ENCODE measurements at regions not wholly inside any gene's neighbourhood (a gene's known extent, or its start where the extent isn't known, plus 50 kb on each side); places are given as distances from the start of the nearest gene placed in this dataset.

GRCh38 chr11:123298488-123299447 lies 103.7 kb upstream of the CLMP start:
- no peak for DNase-seq (ENCODE audit: low read depth, low spot score)
- peaks cover 24% of the 10 kb centered on the region for H3K27me3 ChIP-seq (ENCODE audit: insufficient read depth, insufficient read length)
- no peak for TF ChIP-seq SUZ12 (IDR thresholded peaks at IDR 0.05; ENCODE audit: extremely low read depth, insufficient read depth, insufficient read length)
- TF ChIP-seq YY1 (IDR thresholded peaks at IDR 0.05; ENCODE audit: insufficient read depth, insufficient read length): no peak
- no peak for TF ChIP-seq ZNF274 (IDR thresholded peaks at IDR 0.05; ENCODE audit: low read depth, low read length)

GRCh38 chr11:123292647-123293046 lies 97.6 kb upstream of the CLMP start:
- H3K36me3 ChIP-seq (ENCODE audit: insufficient read depth, insufficient read length, low read length): no peaks in the 10 kb centered on the region
- no peak for DNase-seq (ENCODE audit: low read depth, low spot score)
- no peak overlapping the region for H3K9ac ChIP-seq (ENCODE audit: insufficient read length, low read depth)
- no peaks in the 10 kb centered on the region for H3K4me1 ChIP-seq (ENCODE audit: insufficient read depth, insufficient read length)
- TF ChIP-seq YY1 (IDR thresholded peaks at IDR 0.05; ENCODE audit: insufficient read depth, insufficient read length): no peak
- no peak for TF ChIP-seq ZNF274 (IDR thresholded peaks at IDR 0.05; ENCODE audit: low read depth, low read length)
- TF ChIP-seq SUZ12 (IDR thresholded peaks at IDR 0.05; ENCODE audit: extremely low read depth, insufficient read depth, insufficient read length): no peak
- H3K27me3 ChIP-seq (ENCODE audit: insufficient read depth, insufficient read length): no peaks in the 10 kb centered on the region
- H3K9me3 ChIP-seq (ENCODE audit: insufficient read depth, low read length): no peaks in the 10 kb centered on the region
- no peak overlapping the region for H3K4me3 ChIP-seq (ENCODE audit: insufficient read length, low read depth)

More at GRCh38 chr11:123298488-123299447, 103.7 kb upstream of the CLMP start:
- H3K9me3 ChIP-seq (ENCODE audit: insufficient read depth, low read length): no peaks in the 10 kb centered on the region
- no peaks in the 10 kb centered on the region for H3K4me1 ChIP-seq (ENCODE audit: insufficient read depth, insufficient read length)
- no peaks in the 10 kb centered on the region for H3K36me3 ChIP-seq (ENCODE audit: insufficient read depth, insufficient read length, low read length)
- H3K4me3 ChIP-seq (ENCODE audit: insufficient read length, low read depth): no peak overlapping the region
- H3K9ac ChIP-seq (ENCODE audit: insufficient read length, low read depth): no peak overlapping the region

GRCh38 chr11:123291201-123291869 lies 96.3 kb upstream of the CLMP start:
- Histone ChIP-seq H3K36me3 (ENCODE audit: insufficient read depth, insufficient read length, low read length) (no peaks in the 10 kb centered on the region), H3K4me1 (ENCODE audit: insufficient read depth, insufficient read length) (no peaks in the 10 kb centered on the region), H3K27me3 (ENCODE audit: insufficient read depth, insufficient read length) (no peaks in the 10 kb centered on the region), H3K9me3 (ENCODE audit: insufficient read depth, low read length) (no peaks in the 10 kb centered on the region), H3K9ac (ENCODE audit: insufficient read length, low read depth) (no peak overlapping the region), H3K4me3 (ENCODE audit: insufficient read length, low read depth) (no peak overlapping the region)
- DNase-seq (ENCODE audit: low read depth, low spot score): no peak
- TF ChIP-seq YY1 (IDR thresholded peaks at IDR 0.05; ENCODE audit: insufficient read depth, insufficient read length): no peak
- TF ChIP-seq ZNF274 (IDR thresholded peaks at IDR 0.05; ENCODE audit: low read depth, low read length): no peak
- TF ChIP-seq SUZ12 (IDR thresholded peaks at IDR 0.05; ENCODE audit: extremely low read depth, insufficient read depth, insufficient read length): no peak

- TF ChIP-seq YY1 (IDR thresholded peaks at IDR 0.05; ENCODE audit: insufficient read depth, insufficient read length) (no peak), SUZ12 (IDR thresholded peaks at IDR 0.05; ENCODE audit: extremely low read depth, insufficient read depth, insufficient read length) (no peak), ZNF274 (IDR thresholded peaks at IDR 0.05; ENCODE audit: low read depth, low read length) (no peak)
- Histone ChIP-seq H3K27me3 (ENCODE audit: insufficient read depth, insufficient read length) (no peaks in the 10 kb centered on the region), H3K9ac (ENCODE audit: insufficient read length, low read depth) (no peak overlapping the region), H3K36me3 (ENCODE audit: insufficient read depth, insufficient read length, low read length) (no peaks in the 10 kb centered on the region), H3K9me3 (ENCODE audit: insufficient read depth, low read length) (no peaks in the 10 kb centered on the region), H3K4me3 (ENCODE audit: insufficient read length, low read depth) (no peak overlapping the region), H3K4me1 (ENCODE audit: insufficient read depth, insufficient read length) (no peaks in the 10 kb centered on the region)
- DNase-seq (ENCODE audit: low read depth, low spot score): no peak
Measured at GRCh38 chr11:123286761-123287160, 91.7 kb upstream of the CLMP start.

- no peak for TF ChIP-seq ZNF274 (IDR thresholded peaks at IDR 0.05; ENCODE audit: low read depth, low read length)
- no peak for TF ChIP-seq YY1 (IDR thresholded peaks at IDR 0.05; ENCODE audit: insufficient read depth, insufficient read length)
- TF ChIP-seq SUZ12 (IDR thresholded peaks at IDR 0.05; ENCODE audit: extremely low read depth, insufficient read depth, insufficient read length): no peak
- Histone ChIP-seq H3K27me3 (ENCODE audit: insufficient read depth, insufficient read length) (no peaks in the 10 kb centered on the region), H3K4me1 (ENCODE audit: insufficient read depth, insufficient read length) (no peaks in the 10 kb centered on the region), H3K36me3 (ENCODE audit: insufficient read depth, insufficient read length, low read length) (no peaks in the 10 kb centered on the region), H3K9ac (ENCODE audit: insufficient read length, low read depth) (no peak overlapping the region), H3K9me3 (ENCODE audit: insufficient read depth, low read length) (no peaks in the 10 kb centered on the region), H3K4me3 (ENCODE audit: insufficient read length, low read depth) (no peak overlapping the region)
- DNase-seq (ENCODE audit: low read depth, low spot score): no peak
Measured at GRCh38 chr11:123286255-123286654, 91.2 kb upstream of the CLMP start.

- TF ChIP-seq ZNF274 (IDR thresholded peaks at IDR 0.05; ENCODE audit: low read depth, low read length): no peak
- TF ChIP-seq YY1 (IDR thresholded peaks at IDR 0.05; ENCODE audit: insufficient read depth, insufficient read length): no peak
- no peak for TF ChIP-seq SUZ12 (IDR thresholded peaks at IDR 0.05; ENCODE audit: extremely low read depth, insufficient read depth, insufficient read length)
- Histone ChIP-seq H3K4me1 (ENCODE audit: insufficient read depth, insufficient read length) (no peaks in the 10 kb centered on the region), H3K9me3 (ENCODE audit: insufficient read depth, low read length) (no peaks in the 10 kb centered on the region), H3K9ac (ENCODE audit: insufficient read length, low read depth) (no peak overlapping the region), H3K27me3 (ENCODE audit: insufficient read depth, insufficient read length) (no peaks in the 10 kb centered on the region), H3K4me3 (ENCODE audit: insufficient read length, low read depth) (no peak overlapping the region), H3K36me3 (ENCODE audit: insufficient read depth, insufficient read length, low read length) (no peaks in the 10 kb centered on the region)
- DNase-seq (ENCODE audit: low read depth, low spot score): no peak
Measured at GRCh38 chr11:123284454-123284853, 89.4 kb upstream of the CLMP start.

- H3K27me3 ChIP-seq (ENCODE audit: insufficient read depth, insufficient read length): no peaks in the 10 kb centered on the region
- DNase-seq (ENCODE audit: low read depth, low spot score): no peak
- H3K36me3 ChIP-seq (ENCODE audit: insufficient read depth, insufficient read length, low read length): no peaks in the 10 kb centered on the region
- no peaks in the 10 kb centered on the region for H3K4me1 ChIP-seq (ENCODE audit: insufficient read depth, insufficient read length)
- TF ChIP-seq ZNF274 (IDR thresholded peaks at IDR 0.05; ENCODE audit: low read depth, low read length) (no peak), YY1 (IDR thresholded peaks at IDR 0.05; ENCODE audit: insufficient read depth, insufficient read length) (no peak), SUZ12 (IDR thresholded peaks at IDR 0.05; ENCODE audit: extremely low read depth, insufficient read depth, insufficient read length) (no peak)
- H3K4me3 ChIP-seq (ENCODE audit: insufficient read length, low read depth): no peak overlapping the region
- H3K9ac ChIP-seq (ENCODE audit: insufficient read length, low read depth): no peak overlapping the region
- H3K9me3 ChIP-seq (ENCODE audit: insufficient read depth, low read length): no peaks in the 10 kb centered on the region
Measured at GRCh38 chr11:123282597-123282996, 87.5 kb upstream of the CLMP start.

All from NT2/D1 (cell line).